Esophagus squamous epithelium (tissue), 4 donors: ENCODE measurements at regions not wholly inside any gene's neighbourhood (a gene's known extent, or its start where the extent isn't known, plus 50 kb on each side); places are given as distances from the start of the nearest gene placed in this dataset.

ENCODE experiments used
- POLR2A ChIP-seq, 4 donors: fragments of 450-650 bp; IDR thresholded peaks; one replicate each; pipeline ENCODE4 v1.6.1; 2017; ENCODE audit warnings: antibody characterized with exemption in 4 of 4, mild to moderate bottlenecking in 4 of 4, moderate library complexity in 3 of 4
- TF ChIP-seq, protein P1 (sequence below), 6 experiments: fragments of 450-650 bp in 4 of 6; fragments of 200-600 bp in 2 of 6; sonication (generic) in 2 of 6; IDR thresholded peaks; one replicate each; pipeline ENCODE4 v1.5.1; 2016 to 2019; ENCODE audit warnings: antibody characterized with exemption in 6 of 6, mild to moderate bottlenecking in 4 of 6, moderate library complexity in 4 of 6

GRCh38 chr4:98716796-98717195, 58.4 kb upstream of the TSPAN5 start:
- TF ChIP-seq, protein P1, sequence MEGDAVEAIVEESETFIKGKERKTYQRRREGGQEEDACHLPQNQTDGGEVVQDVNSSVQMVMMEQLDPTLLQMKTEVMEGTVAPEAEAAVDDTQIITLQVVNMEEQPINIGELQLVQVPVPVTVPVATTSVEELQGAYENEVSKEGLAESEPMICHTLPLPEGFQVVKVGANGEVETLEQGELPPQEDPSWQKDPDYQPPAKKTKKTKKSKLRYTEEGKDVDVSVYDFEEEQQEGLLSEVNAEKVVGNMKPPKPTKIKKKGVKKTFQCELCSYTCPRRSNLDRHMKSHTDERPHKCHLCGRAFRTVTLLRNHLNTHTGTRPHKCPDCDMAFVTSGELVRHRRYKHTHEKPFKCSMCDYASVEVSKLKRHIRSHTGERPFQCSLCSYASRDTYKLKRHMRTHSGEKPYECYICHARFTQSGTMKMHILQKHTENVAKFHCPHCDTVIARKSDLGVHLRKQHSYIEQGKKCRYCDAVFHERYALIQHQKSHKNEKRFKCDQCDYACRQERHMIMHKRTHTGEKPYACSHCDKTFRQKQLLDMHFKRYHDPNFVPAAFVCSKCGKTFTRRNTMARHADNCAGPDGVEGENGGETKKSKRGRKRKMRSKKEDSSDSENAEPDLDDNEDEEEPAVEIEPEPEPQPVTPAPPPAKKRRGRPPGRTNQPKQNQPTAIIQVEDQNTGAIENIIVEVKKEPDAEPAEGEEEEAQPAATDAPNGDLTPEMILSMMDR (IDR thresholded peaks at IDR 0.05) = no peak
- TF ChIP-seq POLR2A (IDR thresholded peaks at IDR 0.05) = no peak
